ENCODE measurements at regions not wholly inside any gene's neighbourhood (a gene's known extent, or its start where the extent isn't known, plus 50 kb on each side); places are given as distances from the start of the nearest gene placed in this dataset.

DNA sequence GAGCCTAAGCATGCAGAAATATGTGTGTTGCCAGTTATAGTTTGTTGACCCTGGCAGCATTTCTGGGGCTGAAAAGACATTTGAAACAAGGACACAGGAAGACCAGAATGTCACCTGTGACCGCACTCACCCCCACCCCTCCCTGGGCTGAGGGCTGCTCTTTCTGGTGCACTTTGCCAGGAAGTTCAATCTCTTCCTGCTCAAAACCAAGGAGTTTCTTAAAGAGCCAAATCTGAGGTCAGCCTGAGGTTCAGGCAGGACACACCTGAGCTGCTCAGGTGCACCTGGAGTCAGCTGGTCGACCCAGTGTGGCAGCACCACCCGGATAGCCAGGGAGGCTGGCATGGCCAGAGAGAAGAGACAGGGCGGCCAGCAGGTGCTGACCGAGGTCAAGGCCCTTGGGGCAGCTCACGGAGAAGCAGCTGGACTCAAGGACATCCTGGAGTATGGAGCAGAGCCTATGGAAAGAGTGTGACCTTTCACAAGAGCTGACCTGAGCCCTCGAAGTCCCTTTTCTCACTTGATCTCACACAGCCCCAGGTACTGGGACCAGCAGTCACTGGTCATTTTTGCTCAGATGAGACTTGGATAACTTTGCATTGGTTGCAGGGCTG is 376.9 kb upstream of the IRX4 start:
- Histone ChIP-seq H3K4me1 (ENCODE audit: insufficient read depth, low read length) (peaks cover 3% of the 10 kb centered on the region; the same call in 1 of the 2 replicates), H3K9ac (ENCODE audit: low read depth, low read length) (no peak overlapping the region), H3K27me3 (ENCODE audit: insufficient read depth, low read length, poor library complexity) (no peaks in the 10 kb centered on the region), H2AFZ (ENCODE audit: low read depth, low read length) (no peak overlapping the region), H3K36me3 (ENCODE audit: insufficient read depth, low read length) (no peaks in the 10 kb centered on the region), H3K4me2 (ENCODE audit: insufficient read depth, low read length) (no peak overlapping the region), H4K20me1 (ENCODE audit: insufficient read depth, low read length) (no peaks in the 10 kb centered on the region), H3K27ac (ENCODE audit: low read length) (no peak overlapping the region), H3K9me3 (ENCODE audit: insufficient read depth, low read length, severe bottlenecking) (no peaks in the 10 kb centered on the region), H3K79me2 (ENCODE audit: insufficient read depth, low read length) (no peaks in the 10 kb centered on the region), H3K4me3 (ENCODE audit: low read depth in 1 of 2, low read length in 2 of 2) (no peak overlapping the region)
- ATAC-seq (ENCODE audit: insufficient read depth, low read depth), result no peak
- TF ChIP-seq, protein P1, sequence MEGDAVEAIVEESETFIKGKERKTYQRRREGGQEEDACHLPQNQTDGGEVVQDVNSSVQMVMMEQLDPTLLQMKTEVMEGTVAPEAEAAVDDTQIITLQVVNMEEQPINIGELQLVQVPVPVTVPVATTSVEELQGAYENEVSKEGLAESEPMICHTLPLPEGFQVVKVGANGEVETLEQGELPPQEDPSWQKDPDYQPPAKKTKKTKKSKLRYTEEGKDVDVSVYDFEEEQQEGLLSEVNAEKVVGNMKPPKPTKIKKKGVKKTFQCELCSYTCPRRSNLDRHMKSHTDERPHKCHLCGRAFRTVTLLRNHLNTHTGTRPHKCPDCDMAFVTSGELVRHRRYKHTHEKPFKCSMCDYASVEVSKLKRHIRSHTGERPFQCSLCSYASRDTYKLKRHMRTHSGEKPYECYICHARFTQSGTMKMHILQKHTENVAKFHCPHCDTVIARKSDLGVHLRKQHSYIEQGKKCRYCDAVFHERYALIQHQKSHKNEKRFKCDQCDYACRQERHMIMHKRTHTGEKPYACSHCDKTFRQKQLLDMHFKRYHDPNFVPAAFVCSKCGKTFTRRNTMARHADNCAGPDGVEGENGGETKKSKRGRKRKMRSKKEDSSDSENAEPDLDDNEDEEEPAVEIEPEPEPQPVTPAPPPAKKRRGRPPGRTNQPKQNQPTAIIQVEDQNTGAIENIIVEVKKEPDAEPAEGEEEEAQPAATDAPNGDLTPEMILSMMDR (IDR thresholded peaks at IDR 0.05; ENCODE audit: borderline replicate concordance, extremely low read depth, low read length, poor library complexity, severe bottlenecking), result no peak
- TF ChIP-seq EZH2 (IDR thresholded peaks at IDR 0.05; ENCODE audit: borderline replicate concordance, low read depth, low read length, severe bottlenecking), result no peak
- no peak for DNase-seq

DNA sequence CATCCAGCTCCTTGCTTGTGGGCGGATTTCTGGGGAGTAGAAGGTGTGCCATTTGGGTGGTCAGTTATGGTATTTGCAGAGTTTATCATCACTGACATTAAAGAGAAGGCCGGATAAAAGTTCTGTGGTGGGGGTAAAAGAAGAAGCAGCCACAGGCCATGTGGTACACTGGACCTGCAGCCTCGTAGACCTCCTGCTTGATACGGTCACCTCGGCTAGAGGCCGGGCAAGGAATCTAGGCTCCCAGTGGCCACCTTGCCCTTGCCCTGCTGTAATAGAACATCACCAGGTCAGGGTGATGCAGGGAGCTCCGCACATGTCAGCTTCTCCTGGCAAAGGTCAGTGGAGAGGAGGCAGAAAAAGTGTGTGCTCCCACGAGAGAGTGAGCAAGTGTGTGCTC is 376.1 kb upstream of the IRX4 start:
- no peak for DNase-seq
- H3K4me3 ChIP-seq (ENCODE audit: low read depth in 1 of 2, low read length in 2 of 2), result no peak overlapping the region
- H3K9me3 ChIP-seq (ENCODE audit: insufficient read depth, low read length, severe bottlenecking), result no peaks in the 10 kb centered on the region
- no peaks in the 10 kb centered on the region for H3K79me2 ChIP-seq (ENCODE audit: insufficient read depth, low read length)
- no peaks in the 10 kb centered on the region for H4K20me1 ChIP-seq (ENCODE audit: insufficient read depth, low read length)
- TF ChIP-seq, protein P1 (IDR thresholded peaks at IDR 0.05; ENCODE audit: borderline replicate concordance, extremely low read depth, low read length, poor library complexity, severe bottlenecking), result no peak
- TF ChIP-seq EZH2 (IDR thresholded peaks at IDR 0.05; ENCODE audit: borderline replicate concordance, low read depth, low read length, severe bottlenecking), result no peak
- ATAC-seq (ENCODE audit: insufficient read depth, low read depth), result no peak
- no peaks in the 10 kb centered on the region for H3K27me3 ChIP-seq (ENCODE audit: insufficient read depth, low read length, poor library complexity)
- no peak overlapping the region for H3K9ac ChIP-seq (ENCODE audit: low read depth, low read length)
- no peaks in the 10 kb centered on the region for H3K36me3 ChIP-seq (ENCODE audit: insufficient read depth, low read length)
- no peak overlapping the region for H3K27ac ChIP-seq (ENCODE audit: low read length)
- H3K4me1 ChIP-seq (ENCODE audit: insufficient read depth, low read length), result peaks cover 3% of the 10 kb centered on the region; the same call in 1 of the 2 replicates
- no peak overlapping the region for H2AFZ ChIP-seq (ENCODE audit: low read depth, low read length)
- no peak overlapping the region for H3K4me2 ChIP-seq (ENCODE audit: insufficient read depth, low read length)

DNA sequence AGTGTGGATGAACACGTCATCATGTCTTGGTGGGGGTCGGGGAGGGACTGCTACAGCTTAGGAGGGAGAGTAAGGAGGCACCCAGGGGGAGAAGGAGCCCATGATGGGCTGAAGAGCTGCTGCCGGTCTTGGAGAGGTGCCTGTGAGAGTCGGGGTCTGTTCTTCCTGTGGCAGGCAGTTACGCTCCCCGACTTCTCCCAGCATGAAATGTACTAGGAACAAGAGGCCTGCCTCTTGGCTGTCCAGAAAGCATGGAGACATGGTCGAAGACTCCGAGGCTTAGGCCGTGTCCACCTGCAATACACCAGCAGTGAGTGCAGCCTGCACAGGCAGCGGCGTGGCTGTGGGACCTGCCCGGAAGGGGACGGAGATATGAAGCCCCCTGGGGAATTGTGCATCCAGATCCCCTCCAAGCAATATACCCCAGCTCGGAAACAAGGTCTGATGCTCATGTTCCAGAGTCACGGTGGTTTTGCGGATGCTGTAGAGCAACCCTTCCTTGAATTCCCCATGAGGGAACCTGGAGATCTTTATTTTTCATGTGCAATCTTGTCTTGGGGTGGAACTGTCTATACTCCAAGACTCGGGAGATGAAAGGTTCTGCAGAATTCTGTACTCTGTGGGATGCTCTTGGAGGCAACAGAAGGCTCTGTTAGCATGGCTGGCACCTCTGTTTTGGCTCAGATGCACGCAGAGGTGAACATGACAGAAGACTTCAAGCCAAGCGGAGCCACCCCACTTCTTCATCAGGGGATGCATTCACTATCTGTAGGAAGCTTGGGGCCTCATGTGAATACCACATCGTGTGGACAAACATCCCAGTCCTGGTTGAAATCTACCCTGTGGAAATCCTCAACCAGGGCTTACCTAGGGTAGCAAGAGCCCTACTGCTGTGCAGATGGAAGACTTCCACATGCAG is 374.9 kb upstream of the IRX4 start:
- Histone ChIP-seq H3K4me3 (ENCODE audit: low read depth in 1 of 2, low read length in 2 of 2) (no peak overlapping the region), H3K79me2 (ENCODE audit: insufficient read depth, low read length) (no peaks in the 10 kb centered on the region), H3K27me3 (ENCODE audit: insufficient read depth, low read length, poor library complexity) (no peaks in the 10 kb centered on the region), H4K20me1 (ENCODE audit: insufficient read depth, low read length) (no peaks in the 10 kb centered on the region), H3K4me2 (ENCODE audit: insufficient read depth, low read length) (no peak overlapping the region), H2AFZ (ENCODE audit: low read depth, low read length) (no peak overlapping the region), H3K4me1 (ENCODE audit: insufficient read depth, low read length) (peaks cover 3% of the 10 kb centered on the region; the same call in 1 of the 2 replicates), H3K9ac (ENCODE audit: low read depth, low read length) (no peak overlapping the region), H3K36me3 (ENCODE audit: insufficient read depth, low read length) (no peaks in the 10 kb centered on the region), H3K9me3 (ENCODE audit: insufficient read depth, low read length, severe bottlenecking) (no peaks in the 10 kb centered on the region), H3K27ac (ENCODE audit: low read length) (no peak overlapping the region)
- DNase-seq (no peak), ATAC-seq (ENCODE audit: insufficient read depth, low read depth) (no peak)
- no peak for TF ChIP-seq EZH2 (IDR thresholded peaks at IDR 0.05; ENCODE audit: borderline replicate concordance, low read depth, low read length, severe bottlenecking)
- TF ChIP-seq, protein P1 (IDR thresholded peaks at IDR 0.05; ENCODE audit: borderline replicate concordance, extremely low read depth, low read length, poor library complexity, severe bottlenecking), result no peak

Data from DND-41 (cell line).